ENCODE measurements at regions not wholly inside any gene's neighbourhood (a gene's known extent, or its start where the extent isn't known, plus 50 kb on each side); places are given as distances from the start of the nearest gene placed in this dataset.

DNA sequence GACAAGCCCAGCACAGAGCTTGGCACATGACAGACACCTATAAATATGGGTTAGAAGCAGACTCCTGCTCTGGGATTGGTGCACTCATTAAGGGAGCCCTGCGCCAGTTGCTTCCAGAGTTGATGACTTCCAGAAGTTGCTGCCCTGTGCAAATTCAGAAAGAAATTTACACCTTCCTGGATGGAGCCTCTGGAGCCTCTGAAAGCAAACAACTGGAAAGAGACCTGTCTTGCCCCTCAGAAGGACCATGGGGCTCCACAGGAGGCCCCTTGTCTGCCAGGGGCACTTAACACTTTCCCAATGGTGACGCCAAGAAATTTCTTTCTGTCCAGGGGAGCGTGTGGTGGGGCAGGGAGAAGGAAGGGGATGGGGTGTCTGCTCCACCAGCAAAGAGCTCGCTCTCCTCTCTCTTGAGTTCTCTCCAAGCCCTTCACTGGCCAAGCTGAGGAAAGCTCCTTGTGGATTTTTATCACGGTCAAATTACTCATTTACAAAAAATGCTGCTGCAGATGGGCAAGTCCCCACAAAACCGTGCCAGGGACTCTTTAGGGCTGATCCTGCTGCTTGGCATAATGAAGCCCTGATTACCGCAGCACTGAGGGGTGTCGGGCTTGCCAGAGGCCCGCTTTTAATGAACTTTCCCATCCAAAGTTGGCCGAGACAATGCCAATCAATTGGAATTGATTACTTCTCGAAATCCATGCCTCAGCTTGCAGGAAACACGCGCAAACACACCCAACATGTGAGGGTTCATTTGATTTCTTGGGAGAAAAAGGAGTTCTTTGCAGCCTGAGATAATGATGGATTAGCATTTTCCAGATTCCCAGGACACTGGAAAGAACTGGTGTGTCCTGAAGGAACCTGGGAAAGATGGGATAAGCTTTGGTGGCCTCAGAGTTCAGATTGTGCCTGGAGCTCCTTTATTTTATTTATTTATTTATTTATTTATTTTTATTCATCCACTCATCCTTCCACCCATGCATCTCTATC is 583.6 kb upstream of the CDH5 start:
- Histone ChIP-seq H3K27me3 (ENCODE audit: insufficient read depth, poor library complexity, severe bottlenecking) (no peaks in the 10 kb centered on the region), H3K27ac (replicated peaks) (no peak overlapping the region), H3K4me3 (replicated peaks; ENCODE audit: insufficient read depth, low read length) (no peak overlapping the region)
- no peak for TF ChIP-seq SPI1 (IDR thresholded peaks at IDR 0.05; ENCODE audit: borderline replicate concordance, low read depth)
- no peak for TF ChIP-seq POLR2AphosphoS5 (IDR thresholded peaks at IDR 0.05; ENCODE audit: low read depth)
- TF ChIP-seq GABPA (IDR thresholded peaks at IDR 0.05; ENCODE audit: low read depth): no peak
- TF ChIP-seq, protein P1, sequence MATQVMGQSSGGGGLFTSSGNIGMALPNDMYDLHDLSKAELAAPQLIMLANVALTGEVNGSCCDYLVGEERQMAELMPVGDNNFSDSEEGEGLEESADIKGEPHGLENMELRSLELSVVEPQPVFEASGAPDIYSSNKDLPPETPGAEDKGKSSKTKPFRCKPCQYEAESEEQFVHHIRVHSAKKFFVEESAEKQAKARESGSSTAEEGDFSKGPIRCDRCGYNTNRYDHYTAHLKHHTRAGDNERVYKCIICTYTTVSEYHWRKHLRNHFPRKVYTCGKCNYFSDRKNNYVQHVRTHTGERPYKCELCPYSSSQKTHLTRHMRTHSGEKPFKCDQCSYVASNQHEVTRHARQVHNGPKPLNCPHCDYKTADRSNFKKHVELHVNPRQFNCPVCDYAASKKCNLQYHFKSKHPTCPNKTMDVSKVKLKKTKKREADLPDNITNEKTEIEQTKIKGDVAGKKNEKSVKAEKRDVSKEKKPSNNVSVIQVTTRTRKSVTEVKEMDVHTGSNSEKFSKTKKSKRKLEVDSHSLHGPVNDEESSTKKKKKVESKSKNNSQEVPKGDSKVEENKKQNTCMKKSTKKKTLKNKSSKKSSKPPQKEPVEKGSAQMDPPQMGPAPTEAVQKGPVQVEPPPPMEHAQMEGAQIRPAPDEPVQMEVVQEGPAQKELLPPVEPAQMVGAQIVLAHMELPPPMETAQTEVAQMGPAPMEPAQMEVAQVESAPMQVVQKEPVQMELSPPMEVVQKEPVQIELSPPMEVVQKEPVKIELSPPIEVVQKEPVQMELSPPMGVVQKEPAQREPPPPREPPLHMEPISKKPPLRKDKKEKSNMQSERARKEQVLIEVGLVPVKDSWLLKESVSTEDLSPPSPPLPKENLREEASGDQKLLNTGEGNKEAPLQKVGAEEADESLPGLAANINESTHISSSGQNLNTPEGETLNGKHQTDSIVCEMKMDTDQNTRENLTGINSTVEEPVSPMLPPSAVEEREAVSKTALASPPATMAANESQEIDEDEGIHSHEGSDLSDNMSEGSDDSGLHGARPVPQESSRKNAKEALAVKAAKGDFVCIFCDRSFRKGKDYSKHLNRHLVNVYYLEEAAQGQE (IDR thresholded peaks at IDR 0.05; ENCODE audit: insufficient replicate concordance, low read depth): no peak
- TF ChIP-seq, protein P2, sequence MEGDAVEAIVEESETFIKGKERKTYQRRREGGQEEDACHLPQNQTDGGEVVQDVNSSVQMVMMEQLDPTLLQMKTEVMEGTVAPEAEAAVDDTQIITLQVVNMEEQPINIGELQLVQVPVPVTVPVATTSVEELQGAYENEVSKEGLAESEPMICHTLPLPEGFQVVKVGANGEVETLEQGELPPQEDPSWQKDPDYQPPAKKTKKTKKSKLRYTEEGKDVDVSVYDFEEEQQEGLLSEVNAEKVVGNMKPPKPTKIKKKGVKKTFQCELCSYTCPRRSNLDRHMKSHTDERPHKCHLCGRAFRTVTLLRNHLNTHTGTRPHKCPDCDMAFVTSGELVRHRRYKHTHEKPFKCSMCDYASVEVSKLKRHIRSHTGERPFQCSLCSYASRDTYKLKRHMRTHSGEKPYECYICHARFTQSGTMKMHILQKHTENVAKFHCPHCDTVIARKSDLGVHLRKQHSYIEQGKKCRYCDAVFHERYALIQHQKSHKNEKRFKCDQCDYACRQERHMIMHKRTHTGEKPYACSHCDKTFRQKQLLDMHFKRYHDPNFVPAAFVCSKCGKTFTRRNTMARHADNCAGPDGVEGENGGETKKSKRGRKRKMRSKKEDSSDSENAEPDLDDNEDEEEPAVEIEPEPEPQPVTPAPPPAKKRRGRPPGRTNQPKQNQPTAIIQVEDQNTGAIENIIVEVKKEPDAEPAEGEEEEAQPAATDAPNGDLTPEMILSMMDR (IDR thresholded peaks at IDR 0.05; ENCODE audit: insufficient read depth, low read length): no peak
- no peak for DNase-seq (ENCODE audit: low read depth in 1 of 2, low spot score in 1 of 2)

DNA sequence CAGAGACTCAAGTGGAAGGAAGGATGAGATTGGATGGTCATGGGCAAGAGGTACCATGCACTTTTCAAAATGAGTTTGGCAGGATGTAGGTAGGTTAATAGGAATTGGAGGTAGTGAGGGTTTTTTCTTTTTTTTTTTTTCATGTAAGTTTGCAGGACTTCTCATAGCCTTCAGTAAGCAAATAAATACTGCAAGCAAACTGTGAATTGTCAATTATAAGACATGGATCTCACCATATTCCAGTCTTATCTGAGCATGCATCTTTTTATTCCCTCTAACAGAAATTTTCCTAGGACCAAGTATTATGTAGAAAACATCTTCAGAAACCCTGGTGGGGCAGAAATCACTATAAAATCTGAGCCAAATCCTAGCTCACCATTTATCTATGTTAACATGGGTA is 584.6 kb upstream of the CDH5 start:
- DNase-seq (ENCODE audit: low read depth in 1 of 2, low spot score in 1 of 2): no peak
- TF ChIP-seq GABPA (IDR thresholded peaks at IDR 0.05; ENCODE audit: low read depth) (no peak), POLR2AphosphoS5 (IDR thresholded peaks at IDR 0.05; ENCODE audit: low read depth) (no peak), SPI1 (IDR thresholded peaks at IDR 0.05; ENCODE audit: borderline replicate concordance, low read depth) (no peak)
- TF ChIP-seq, protein P2 (IDR thresholded peaks at IDR 0.05; ENCODE audit: insufficient read depth, low read length): no peak
- TF ChIP-seq, protein P1 (IDR thresholded peaks at IDR 0.05; ENCODE audit: insufficient replicate concordance, low read depth): no peak
- no peak overlapping the region for H3K4me3 ChIP-seq (replicated peaks; ENCODE audit: insufficient read depth, low read length)
- H3K27ac ChIP-seq (replicated peaks): no peak overlapping the region
- H3K27me3 ChIP-seq (ENCODE audit: insufficient read depth, poor library complexity, severe bottlenecking): no peaks in the 10 kb centered on the region

DNA sequence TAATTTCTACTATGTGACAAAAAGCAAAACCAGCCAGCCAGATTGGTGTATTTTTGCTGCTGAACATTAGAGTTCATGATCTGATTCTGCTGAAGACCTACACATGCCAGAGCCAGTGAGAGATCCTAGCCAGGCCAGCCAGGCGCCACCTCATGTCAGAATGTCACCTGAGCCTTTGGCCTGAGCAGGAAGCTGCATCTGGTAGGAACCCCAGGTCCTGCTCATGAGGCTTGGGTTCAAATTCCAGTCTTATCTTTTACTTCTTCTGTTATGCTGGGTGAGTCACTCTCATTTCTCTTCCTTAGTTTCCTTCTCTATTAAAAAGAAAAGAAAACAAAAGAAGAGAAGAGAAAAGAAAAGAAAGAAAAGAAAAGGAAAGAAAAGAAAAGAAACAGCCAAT is 585.1 kb upstream of the CDH5 start:
- no peak for TF ChIP-seq GABPA (IDR thresholded peaks at IDR 0.05; ENCODE audit: low read depth)
- Histone ChIP-seq H3K4me3 (replicated peaks; ENCODE audit: insufficient read depth, low read length) (no peak overlapping the region), H3K27me3 (ENCODE audit: insufficient read depth, poor library complexity, severe bottlenecking) (no peaks in the 10 kb centered on the region), H3K27ac (replicated peaks) (no peak overlapping the region)
- DNase-seq (ENCODE audit: low read depth in 1 of 2, low spot score in 1 of 2): no peak

DNA sequence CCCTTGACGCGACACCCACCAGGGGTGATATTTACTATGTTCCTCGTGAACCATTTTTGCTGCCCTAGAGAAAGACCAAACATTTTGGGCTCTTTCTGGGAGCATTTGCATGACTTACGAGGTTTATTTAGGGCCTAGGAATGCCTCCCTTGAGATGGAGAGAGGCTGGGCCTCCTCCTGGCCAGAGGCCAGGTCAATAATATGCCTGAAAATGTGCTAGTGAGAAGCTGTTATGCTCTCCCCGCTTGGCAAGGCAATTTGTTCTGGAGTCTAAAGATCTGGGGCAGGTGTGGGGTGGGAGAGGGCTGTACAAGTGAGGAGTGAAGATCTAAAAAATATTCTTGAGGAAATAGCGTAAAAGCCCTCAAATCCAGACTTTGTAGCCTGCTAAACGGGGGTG is 587.3 kb upstream of the CDH5 start:
- no peak for TF ChIP-seq SPI1 (IDR thresholded peaks at IDR 0.05; ENCODE audit: borderline replicate concordance, low read depth)
- TF ChIP-seq, protein P1 (IDR thresholded peaks at IDR 0.05; ENCODE audit: insufficient replicate concordance, low read depth): no peak
- TF ChIP-seq, protein P2 (IDR thresholded peaks at IDR 0.05; ENCODE audit: insufficient read depth, low read length): no peak
- TF ChIP-seq POLR2AphosphoS5 (IDR thresholded peaks at IDR 0.05; ENCODE audit: low read depth): no peak
- no peak for TF ChIP-seq GABPA (IDR thresholded peaks at IDR 0.05; ENCODE audit: low read depth)

More for the DNA sequence above, 587.3 kb upstream of the CDH5 start:
- Histone ChIP-seq H3K27ac (replicated peaks) (no peak overlapping the region), H3K27me3 (ENCODE audit: insufficient read depth, poor library complexity, severe bottlenecking) (no peaks in the 10 kb centered on the region), H3K4me3 (replicated peaks; ENCODE audit: insufficient read depth, low read length) (no peak overlapping the region)
- no peak for DNase-seq (ENCODE audit: low read depth in 1 of 2, low spot score in 1 of 2)
